GM18868 (cell line): ENCODE measurements at regions not wholly inside any gene's neighbourhood (a gene's known extent, or its start where the extent isn't known, plus 50 kb on each side); places are given as distances from the start of the nearest gene placed in this dataset.

Source experiments
- ATAC-seq: cut with Tn5 transposase; IDR thresholded peaks from one replicate; pipeline ENCODE4 v1.9.1; 2021; ENCODE audit warnings: mild to moderate bottlenecking, moderate library complexity; ENCODE audit not compliant: unreplicated experiment

DNA sequence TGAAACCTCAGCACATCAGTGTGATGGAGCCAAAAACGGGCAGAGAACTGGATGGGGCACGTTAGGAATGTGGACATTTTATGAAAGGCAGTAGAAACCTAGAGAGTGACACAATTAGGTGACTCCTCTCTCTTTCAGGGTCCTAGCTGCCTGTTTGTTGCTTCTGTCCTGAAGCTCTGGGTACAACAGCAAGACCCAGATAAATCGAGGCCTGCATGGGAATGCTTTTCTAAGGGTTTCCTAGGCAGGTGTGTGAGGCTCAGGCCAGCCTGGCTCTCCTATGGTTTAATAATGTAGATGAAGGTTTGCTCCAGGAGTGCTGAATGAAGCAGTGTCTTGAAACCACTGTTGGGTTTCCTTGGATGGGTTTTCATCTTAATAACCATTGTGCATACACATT, 517.1 kb upstream of the RAB6C start:
- no peak for ATAC-seq

DNA sequence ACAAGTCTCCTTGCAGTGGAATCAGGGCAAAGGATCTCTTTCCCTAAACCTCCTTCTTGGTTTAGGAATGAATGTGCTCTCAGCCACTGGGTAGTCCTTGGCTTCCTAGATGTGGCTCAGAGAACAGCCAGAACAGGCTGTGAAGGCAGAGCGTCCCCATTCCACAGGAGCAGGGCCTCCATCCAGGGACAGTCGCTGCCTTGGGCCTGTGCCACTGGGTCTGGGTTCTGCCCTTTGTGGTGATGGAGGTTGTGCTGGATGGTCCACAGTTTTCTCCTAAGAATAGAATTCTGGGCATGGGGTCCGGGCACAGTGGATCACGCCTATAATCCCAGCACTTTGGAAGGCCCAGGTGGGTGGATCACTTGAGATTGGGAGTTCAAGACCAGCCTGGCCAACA, 516.5 kb upstream of the RAB6C start:
- no peak for ATAC-seq

DNA sequence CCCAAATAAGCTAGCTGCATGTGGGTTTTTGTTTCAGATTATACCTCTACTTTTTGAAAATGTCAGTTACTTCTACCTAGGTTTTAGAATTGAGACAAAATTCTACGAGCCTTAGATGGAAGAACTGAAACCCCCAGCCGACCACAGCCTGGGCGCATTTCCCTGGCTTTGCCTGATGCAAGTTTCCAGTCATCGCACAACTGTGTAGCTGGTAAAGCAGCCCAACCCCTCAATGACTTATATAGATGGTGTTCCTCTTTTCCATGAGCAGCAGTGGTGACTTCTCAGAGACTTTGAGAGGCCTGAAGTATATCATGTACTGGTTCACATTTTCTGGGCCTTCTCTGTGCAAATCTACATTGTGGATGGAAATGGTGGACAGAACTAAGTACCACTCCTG, 515.4 kb upstream of the RAB6C start:
- ATAC-seq, result no peak

DNA sequence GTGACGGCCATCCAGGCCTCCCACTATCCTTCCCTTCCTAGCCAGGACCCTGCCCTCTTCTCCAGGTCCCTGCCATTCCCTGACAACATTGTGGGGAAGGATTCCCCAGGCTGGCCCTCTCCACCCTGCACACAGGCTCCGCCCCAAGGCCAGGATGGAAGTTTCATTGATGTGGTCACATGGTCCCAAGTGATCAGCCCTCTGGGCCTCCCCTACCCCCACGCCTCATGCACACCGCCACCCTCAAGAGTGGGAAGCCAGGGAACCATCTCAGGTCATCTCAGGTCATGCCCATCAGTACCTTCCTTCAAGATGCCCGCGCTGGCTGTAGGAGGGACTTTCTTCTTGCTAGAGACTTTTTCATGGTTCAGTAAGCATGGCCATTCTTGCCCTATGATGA, 514.8 kb upstream of the RAB6C start:
- no peak for ATAC-seq

DNA sequence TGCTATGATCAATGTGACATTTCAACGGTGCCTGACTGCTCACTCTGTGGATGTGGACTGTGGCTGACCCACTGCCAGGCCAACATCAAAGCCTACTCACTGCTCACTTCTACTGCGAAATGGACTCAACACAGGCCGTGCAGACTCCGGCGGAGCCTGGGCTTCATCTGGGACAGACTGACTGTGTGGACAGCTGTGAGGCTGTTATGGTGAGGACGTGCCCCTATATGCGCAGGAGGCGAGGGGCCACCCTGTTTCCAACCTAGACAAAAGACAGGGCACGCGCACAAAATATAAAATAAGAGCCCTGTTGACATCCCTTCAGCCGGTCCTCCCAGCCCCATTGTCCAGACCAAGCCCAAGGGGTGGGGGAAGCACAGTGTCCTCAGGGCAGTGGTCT, 514.4 kb upstream of the RAB6C start:
- ATAC-seq, result no peak

DNA sequence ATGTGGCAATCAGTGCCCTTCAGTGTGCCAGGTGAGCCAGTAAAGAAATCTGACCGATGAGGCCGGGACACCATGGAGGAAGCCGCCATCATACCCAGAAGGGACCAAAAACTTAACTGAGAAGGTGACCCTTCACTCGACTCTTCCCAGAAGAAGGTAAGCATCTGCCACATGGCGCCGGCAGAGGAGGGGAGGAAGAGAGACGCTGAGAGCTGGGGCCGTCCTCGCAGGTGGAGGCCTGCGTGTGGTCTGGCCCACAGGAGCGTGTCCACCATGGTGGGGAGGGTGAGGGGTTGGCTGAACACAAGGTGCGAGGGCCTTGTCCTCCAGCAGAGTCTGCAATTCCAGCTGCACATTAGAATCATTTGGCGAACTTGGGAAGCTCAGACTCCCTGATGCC, 513.1 kb upstream of the RAB6C start:
- ATAC-seq, result no peak

DNA sequence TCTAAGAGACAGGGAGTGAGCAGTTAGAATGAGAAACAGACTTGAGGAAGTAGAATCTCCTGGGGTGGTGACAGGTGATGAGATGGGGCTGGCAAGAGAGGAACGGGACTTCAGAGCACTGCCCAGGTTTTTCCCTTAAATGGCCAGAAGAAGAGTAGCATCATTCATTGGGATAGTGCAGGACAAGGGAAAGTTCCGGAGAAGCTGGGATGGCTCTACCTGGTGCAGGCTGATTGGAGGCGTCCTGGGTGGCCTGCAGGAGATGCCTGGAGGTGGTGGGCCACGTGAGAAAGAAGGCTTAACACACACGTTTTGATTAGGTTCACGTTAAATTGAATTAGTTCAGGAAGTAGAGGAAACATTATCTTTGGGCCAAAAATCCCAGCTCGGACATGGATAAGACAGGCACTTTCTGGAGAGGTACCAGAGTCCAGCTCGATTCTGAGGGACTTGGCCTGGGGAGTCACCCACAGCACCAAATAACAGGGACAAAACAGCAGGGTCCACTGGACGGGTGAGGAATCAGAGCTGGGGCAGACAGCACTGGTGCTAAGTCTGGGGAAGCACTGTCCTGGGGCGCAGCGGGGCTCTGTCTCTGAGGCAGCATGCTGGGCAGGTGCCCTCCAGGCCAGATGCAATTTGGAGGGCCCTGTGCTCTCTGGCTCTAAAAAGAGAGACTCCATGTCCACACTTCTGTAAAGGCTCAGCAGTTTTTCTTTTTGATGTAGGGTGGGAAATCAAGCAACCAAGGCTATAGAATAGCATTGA, 512.3 kb upstream of the RAB6C start:
- ATAC-seq, result no peak

DNA sequence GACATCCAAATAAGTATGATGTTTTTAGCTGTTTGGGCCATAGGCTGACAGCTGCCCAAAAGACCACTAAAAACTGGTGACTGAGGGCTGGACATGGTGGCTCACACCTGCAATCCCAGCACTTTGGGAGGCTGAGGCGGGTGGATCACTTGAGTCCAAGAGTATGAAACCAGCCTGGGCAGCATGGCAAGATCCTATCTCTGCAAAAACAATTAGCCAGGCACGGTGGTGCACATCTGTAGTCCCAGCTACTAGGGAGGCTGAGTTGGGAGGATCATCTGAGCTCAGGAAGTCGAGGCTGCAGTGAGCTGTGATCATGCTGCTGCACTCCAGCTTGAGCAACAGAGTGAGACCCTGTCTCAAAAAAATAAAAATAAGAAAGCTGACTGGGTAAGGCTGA, 511.5 kb upstream of the RAB6C start:
- ATAC-seq, result no peak

DNA sequence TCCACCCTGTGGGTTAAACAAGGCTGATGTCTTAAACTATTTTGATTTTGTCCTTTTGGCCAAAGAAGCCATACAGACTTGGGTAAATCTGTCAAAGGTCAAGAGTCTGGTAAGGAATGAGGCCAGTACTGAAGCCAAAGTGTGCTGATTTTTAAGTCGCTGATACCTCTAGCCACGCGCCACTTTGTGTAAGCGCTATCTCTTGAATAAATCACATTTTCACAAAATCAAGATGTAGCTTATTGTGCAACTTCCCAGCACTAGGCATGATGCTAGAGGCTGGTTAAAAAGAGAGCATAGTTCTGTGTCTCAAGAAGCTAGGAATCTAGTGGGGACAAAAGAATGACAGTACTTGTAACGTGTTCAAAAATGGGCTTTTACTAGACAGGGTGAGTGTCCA, 510.6 kb upstream of the RAB6C start:
- ATAC-seq, result no peak

DNA sequence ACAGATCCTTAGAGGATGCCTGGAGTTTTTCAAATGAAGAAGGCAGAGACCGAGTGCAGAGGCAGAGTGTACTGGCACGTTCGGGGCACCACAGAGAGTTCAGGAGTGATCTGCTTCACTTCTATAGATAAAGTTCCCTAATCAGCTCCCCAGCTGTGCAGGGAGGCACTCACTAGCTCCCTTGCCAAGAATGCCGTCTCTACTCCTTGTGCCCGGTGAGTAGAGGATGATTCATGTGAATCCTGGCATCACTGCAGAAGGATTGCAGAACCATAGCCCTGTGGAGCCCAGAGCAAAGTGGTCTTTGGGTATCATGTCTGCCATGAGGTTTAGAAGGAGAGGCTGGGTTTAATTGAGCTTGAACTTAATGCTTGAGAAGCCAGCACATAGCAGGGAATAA, 510.1 kb upstream of the RAB6C start:
- ATAC-seq, result no peak

DNA sequence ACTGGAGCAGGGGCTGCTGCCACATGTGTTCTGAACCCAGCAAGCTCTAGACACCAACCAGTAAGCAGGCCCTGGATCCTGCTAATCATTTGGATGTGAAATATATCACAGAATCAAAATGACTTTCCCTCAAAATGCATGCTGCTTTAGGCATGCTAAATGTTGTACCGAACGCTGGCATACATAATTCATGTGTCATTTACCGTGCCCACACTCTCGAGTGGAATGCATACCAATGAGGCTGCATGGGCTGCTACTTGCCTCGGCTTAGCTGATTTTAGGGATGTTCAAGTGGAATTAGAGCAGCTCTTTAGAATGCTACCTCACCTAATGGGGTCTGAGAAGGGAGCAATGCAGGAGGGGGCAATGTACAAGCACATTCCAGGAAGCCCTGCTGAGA, 509.6 kb upstream of the RAB6C start:
- no peak for ATAC-seq

DNA sequence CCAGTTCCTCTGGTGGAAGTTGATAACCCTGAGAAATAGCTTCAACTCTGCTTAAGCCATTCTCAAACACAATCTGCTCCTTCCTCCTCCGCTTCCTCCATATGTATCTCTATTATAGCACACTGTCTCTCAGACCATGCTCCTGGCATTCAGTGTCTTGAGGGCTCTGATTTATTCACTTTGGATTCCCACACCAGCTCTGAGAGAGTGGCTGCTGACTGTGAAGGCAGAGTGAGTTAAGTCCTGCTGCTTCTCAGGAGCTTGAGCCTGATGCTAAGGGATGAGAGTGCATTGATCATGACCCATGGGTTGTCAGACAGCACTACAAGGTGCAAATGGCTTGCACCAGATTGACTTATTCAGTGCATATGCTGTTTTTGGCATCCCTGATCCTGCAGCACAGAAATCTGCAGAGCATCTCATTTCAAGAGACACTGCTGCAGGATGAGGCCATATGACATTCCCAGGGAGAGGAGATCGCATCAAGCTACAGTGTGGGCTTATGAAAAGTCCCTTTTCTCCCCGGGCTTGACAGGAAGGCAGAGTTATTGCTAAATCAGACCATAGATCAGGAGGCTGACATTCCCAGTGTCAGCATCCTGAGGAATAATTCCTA, 500.5 kb upstream of the RAB6C start:
- ATAC-seq, result no peak

DNA sequence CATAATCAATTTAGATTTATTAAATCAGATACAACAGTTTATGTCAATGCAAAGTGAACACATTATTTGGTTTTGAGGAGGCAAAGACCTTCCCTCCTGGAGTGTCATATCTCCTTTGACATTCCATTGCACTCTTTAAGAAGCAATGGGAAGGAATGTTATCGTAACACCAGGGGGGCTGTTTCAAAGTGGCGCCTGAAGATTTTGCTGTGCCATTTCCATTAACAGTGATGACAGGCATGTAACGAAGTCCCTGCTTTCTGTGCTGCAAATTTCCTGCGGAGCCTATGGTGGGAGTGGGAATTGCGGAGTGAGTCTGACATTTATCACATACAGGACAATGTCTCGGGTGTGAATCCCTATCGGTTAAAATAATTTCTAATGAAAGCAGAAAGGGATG, 499.6 kb upstream of the RAB6C start:
- no peak for ATAC-seq

DNA sequence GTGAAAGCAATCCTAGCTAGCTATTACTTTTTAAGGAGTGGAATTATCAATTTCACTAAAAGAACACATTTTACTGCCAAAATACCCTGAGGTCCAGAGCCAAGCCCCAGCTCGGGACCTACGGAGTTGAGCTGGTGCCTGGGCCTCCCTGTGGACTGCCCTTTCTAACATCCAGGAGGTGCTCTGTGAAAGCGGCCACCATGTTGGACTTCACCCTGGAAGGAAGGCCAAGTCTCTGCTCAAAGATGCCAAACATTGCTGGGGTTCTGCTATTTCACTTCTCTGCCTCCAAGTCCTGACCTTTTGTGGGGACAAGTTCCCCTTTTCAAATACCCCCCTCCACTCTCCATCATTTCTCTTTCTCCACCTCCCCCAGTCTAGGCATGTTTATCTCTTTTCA, 498.7 kb upstream of the RAB6C start:
- no peak for ATAC-seq

DNA sequence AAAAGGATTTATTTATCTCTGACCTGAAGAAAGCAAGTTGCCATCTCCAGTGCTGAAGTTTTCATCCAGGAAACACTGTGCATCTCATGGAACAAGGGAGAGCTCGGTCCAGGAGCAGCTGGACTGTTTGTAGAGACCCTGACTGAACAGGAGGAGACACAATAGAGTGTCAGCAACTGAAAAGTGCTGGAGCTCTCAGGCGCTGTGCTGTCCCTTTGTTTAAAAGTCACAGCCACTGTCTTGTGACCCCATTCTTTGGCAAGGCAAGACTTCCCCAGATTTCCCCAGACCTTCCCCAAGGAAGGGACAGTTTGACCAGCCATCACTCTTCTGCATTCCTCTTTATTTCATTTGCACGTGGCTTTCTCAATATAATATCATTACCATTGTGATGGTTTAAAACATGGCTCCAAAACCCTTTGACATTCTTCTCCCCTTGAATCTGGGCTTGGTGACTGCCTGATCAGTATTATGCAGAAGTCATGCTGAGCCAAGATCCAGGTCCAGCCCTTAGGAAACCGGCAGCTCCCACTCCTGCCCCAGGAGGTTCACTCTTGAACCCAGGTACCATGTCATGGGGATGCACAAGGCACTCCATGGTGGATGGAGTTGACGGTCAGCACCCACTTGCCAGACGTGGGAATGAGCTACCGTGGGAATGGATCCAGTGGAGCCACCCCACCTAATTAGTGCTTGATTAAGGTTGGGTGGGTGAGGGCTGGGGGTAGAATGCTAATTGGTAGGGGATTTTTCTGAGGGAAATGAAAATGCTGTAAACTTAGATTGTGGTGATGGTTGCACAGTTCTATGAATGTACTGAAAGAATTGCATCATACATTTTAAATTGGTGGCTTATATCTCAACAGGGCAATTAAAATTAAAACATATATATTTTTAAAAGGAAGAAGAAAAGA, 497.9 kb upstream of the RAB6C start:
- no peak for ATAC-seq

DNA sequence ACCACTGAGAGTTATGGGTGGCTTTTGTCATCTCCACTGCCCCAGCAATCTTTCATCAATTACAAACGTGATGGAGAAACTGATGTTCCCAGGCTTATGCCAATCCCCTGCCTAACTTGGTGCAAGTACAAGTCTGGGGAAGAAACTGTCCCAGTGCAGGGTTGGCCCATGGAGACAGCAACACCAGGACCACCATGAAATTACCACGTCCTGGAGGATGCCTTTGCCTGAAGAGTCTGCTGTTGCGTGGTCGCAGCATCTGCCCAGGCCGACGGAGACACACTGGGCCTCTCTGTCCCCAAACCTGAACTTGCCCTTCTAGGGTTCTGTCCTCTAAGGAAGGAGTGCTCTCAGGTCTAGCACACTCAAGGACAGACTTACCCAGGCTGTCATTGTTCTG, 496.8 kb upstream of the RAB6C start:
- ATAC-seq, result no peak

DNA sequence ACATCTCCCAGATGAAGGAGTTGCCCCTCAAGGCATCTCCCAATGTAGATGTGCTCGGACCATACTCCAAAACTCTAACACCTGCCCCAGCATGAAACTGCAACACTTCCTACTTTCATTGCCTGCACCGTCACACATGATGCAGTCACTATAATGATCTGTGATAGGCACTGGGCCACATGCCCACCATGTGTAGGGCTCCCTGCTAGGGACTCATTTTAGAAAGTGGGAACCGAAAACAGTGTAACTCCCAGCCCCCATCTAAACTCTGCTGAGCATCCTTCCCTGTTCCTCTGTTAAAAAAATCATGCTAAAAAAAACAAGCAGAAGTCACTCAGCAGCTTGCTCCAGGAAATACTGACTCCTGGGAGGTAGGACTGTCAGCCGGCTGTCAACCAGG, 496.1 kb upstream of the RAB6C start:
- ATAC-seq, result peak; percentile 93

DNA sequence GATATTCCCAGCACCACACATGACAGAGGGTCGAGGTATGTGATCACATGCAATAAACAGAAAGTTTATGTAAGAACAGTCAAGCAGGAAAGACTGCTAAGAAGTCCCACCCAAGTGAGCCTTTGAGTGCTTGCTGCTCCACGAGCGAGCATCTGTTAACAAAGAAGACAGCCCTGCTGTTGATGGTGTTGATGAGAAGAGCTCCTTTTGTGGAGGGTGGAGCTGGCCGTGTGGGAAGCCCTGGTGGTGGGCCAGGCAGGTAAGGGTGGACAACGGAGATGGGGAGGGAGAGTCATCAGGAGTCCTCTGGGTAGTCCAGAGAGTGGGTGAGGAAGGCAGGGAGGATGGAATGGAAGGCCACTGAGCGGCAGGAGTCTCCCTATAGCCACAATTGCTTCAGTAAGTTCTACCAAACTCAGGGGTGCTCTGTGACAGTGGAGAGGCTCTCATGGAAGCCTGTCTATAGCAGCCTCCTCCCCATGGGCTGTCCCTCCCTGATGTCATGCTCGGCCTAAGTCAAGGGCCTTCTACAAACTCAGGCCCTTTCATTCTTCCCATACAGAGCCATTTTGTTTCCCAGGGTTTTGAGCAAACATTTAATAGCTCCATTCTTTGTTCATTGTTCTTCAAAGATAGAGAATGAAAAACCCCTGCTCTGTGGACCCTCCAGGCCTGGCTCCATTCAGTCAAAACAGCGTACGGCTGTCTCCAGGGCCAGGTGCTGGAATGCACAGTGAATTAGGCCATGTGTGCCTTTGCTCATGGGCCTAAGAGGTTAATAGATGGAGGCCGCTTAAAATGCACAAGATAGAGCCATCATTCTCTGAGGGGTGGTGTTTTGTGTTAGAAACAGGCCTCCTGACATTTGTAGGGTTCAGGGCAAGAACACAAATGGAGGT, 494.2 kb upstream of the RAB6C start:
- ATAC-seq, result no peak

DNA sequence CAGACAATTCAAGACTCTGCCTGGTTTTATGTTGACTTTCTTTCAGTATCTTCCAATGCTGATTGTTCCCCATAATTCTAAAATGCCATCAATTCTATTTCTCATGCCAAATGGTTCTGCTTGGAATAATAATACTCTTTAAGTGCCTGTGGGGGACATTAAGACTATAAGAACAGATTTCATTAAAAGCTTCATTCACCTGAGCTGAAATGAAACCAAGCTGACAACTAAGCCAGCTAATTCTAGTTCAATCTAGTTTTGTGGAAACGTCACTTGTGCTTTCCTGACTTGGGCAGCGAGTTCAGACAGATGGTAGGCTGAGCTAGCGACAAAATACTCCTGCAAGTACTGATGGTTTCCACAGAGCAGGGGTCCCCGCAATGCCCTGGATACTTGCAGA, 491.1 kb upstream of the RAB6C start:
- ATAC-seq, result no peak

DNA sequence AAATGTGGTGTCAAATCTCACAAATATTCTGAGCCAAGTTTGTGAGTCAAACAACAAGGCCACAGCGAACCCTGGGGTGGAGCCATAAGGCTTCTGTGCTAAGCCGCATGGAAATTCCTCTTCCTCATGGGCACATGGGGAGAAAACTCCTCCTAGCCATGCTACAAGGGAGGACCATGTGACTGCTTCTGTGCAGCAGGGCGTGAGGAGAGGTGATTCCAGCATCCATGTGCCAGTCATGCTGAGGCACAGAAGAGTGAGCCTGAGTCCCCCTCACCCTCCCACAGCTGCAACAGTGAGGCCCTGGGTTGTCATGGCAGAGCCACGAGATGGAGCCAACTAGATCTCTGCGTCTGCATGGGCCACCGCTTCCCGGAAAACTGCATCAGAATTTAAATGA, 488.8 kb upstream of the RAB6C start:
- ATAC-seq, result no peak

DNA sequence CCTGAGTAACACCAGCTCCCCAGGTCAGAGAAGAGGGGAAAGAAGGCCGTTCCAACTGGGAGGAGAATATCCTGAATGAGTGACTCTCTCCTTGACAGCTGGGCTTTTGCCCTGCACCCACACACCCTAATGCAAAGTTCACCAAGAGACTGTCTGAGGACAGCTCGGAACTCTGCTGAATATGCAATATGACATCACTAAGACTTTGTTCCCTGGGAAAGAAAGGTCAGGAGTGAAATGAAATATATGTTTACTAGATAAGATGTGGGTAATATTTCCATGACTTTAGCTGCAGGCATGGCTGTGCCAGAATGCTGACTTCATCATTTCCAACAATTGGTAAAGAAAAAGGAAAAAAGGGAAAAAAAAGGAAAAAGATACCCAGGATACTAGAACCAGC, 488.2 kb upstream of the RAB6C start:
- no peak for ATAC-seq
